Colonic mucosa (tissue), 4 donors: ENCODE measurements at regions not wholly inside any gene's neighbourhood (a gene's known extent, or its start where the extent isn't known, plus 50 kb on each side); places are given as distances from the start of the nearest gene placed in this dataset.

Experiments
- DNase-seq: peaks from one replicate; pipeline ENCODE4 v3.0.0-alpha.2; 2020
- H3K27ac ChIP-seq: fragments of 200-600 bp; one replicate; pipeline ENCODE4 v1.8.0; 2021
- H3K27me3 ChIP-seq: fragments of 200-600 bp; one replicate; pipeline ENCODE4 v1.8.0; 2021
- H3K36me3 ChIP-seq: fragments of 200-600 bp; one replicate; pipeline ENCODE4 v1.8.0; 2021
- H3K4me1 ChIP-seq: fragments of 200-600 bp; one replicate; pipeline ENCODE4 v1.8.0; 2021; ENCODE audit warnings: mild to moderate bottlenecking
- H3K4me3 ChIP-seq: fragments of 200-600 bp; one replicate; pipeline ENCODE4 v1.8.0; 2021
- H3K9ac ChIP-seq, 2 donors: one replicate each; pipeline ENCODE4 v1.7.0; 2013; ENCODE audit warnings: control low read depth in 2 of 2, low read depth in 2 of 2, low read length in 2 of 2
- H3K9me3 ChIP-seq: fragments of 200-600 bp; one replicate; pipeline ENCODE4 v1.8.0; 2021
- CTCF ChIP-seq: fragments of 200-600 bp; IDR thresholded peaks from one replicate; pipeline ENCODE4 v1.8.0; 2022; ENCODE audit warnings: antibody characterized with exemption, mild to moderate bottlenecking
- intact Hi-C: fragments of 100-400 bp; cut with DNase I; formaldehyde crosslinking; loops from one replicate; pipeline ENCODE4 v1.14.1; 2022
- donor health status: healthy.
- donor health status: DM: no; HTN: no; CAD: no.
- donor health status: DM: no; HTN: no; CAD: no.

DNA sequence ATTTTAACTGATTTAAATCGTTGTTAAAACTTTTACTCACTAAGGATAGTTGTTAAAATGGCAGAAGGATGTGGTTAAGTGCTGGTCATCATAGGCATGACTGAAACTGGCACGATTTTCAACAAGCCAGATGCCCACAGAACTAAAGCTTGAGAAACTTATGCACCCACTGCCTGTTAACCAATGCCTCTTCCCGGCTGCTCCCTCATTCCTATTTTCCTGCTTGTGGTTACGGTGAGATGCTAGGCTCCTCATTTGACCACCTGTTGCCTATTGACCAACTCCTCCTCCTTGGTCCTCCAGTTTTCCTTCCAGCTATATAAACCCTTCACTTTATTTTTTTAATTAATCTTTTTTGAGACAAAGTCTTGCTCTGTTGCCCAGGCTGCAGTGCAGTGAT is 238.7 kb downstream of the TFCP2L1 start:
- no peak for DNase-seq
- no peak overlapping the region for H3K9ac ChIP-seq
- H3K36me3 ChIP-seq, result no peaks in the 10 kb centered on the region
- no peak overlapping the region for H3K27ac ChIP-seq
- no peaks in the 10 kb centered on the region for H3K9me3 ChIP-seq
- H3K4me3 ChIP-seq, result no peak overlapping the region
- intact Hi-C loops, result no loop called here
- no peak for TF ChIP-seq CTCF
- H3K27me3 ChIP-seq, result no peaks in the 10 kb centered on the region
- H3K4me1 ChIP-seq, result no peaks in the 10 kb centered on the region

- Histone ChIP-seq H3K27ac (no peak overlapping the region), H3K9ac (no peak overlapping the region), H3K36me3 (no peaks in the 10 kb centered on the region), H3K4me3 (no peak overlapping the region), H3K27me3 (no peaks in the 10 kb centered on the region), H3K9me3 (no peaks in the 10 kb centered on the region), H3K4me1 (no peaks in the 10 kb centered on the region)
- intact Hi-C loops, result no loop called here
- DNase-seq, result no peak
- TF ChIP-seq CTCF, result no peak
These were observed 237.6 kb downstream of the TFCP2L1 start for GRCh38 chr2:121047383-121047782.

DNA sequence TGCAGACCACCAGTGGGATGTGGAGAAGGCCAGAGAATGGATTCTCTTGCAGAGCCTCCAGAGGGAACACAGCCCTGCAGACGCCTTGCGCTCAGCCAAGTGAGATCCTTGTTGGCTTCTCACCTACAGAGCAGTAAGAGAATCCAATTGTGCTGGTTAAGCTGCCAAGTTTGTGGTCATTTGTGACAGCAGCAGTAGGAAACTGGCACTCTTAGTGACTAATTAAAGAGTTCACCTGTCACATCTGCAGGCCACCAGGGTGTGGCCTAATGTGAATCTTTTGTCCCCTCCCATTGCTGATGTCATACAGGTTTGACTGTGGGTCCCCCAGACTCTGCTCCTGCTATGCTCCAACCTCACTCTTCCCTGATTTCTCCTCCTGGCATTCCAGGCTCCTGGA is 235.9 kb downstream of the TFCP2L1 start:
- H3K4me1 ChIP-seq, result no peaks in the 10 kb centered on the region
- H3K27me3 ChIP-seq, result no peaks in the 10 kb centered on the region
- TF ChIP-seq CTCF, result no peak
- H3K36me3 ChIP-seq, result no peaks in the 10 kb centered on the region
- no peak for DNase-seq
- intact Hi-C loops, result no loop called here
- H3K9me3 ChIP-seq, result no peaks in the 10 kb centered on the region
- no peak overlapping the region for H3K27ac ChIP-seq
- H3K9ac ChIP-seq, result no peak overlapping the region
- H3K4me3 ChIP-seq, result no peak overlapping the region

DNA sequence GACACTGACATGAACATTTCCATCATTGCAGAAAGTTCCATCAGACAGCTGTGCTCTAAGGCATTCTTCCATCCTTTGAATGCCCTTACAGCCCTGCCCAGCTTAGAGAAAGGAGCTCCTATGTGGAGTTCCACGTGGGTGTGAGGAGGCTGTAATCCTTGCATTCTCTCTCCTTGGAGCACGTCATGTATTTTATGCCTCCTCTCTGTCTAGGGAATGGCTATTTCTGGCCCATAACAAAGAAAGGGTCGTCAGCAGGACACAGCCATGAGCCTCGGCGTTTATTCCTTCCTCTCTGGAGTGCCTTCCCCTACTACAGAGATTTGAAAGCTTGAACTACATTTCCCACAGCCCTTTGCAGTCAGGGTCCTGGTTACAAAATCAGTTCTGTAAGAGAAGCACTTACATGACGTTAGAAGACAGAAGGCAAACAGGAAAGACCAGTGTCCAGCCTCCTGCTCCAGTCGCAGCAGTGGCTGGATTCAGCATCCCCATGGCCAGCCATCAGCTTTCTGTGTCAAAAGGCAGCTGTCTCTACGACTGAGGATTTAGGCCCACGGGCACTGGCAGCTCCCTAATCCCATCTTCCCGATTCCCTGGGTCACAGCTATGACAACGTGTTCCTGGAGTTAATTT is 234.9 kb downstream of the TFCP2L1 start:
- Histone ChIP-seq H3K4me1 (no peaks in the 10 kb centered on the region), H3K9ac (no peak overlapping the region), H3K27ac (no peak overlapping the region), H3K27me3 (no peaks in the 10 kb centered on the region), H3K36me3 (no peaks in the 10 kb centered on the region), H3K9me3 (no peaks in the 10 kb centered on the region), H3K4me3 (no peak overlapping the region)
- TF ChIP-seq CTCF, result no peak
- DNase-seq, result no peak
- intact Hi-C loops, result no loop called here

DNA sequence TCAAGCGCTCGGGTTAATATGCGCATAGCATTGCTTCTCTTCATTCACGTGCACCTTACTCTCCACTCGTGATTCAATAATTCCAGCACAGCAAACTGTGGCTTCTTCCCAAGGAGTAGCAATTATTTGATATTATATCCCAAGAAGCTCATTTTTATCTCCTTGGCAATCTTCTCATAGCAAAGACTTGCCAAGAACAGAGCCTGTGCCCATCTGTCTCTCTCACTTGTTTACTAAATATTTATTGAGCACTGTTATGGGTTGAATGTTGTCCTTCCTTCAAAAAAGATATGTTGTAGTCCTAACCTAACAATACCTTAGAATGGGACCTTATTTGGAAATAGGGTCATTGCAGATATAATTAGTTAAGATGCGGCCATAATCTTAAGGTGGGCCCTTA is 233.7 kb downstream of the TFCP2L1 start:
- intact Hi-C loops, result no loop called here
- Histone ChIP-seq H3K27ac (no peak overlapping the region), H3K9ac (no peak overlapping the region), H3K36me3 (no peaks in the 10 kb centered on the region), H3K4me1 (no peaks in the 10 kb centered on the region), H3K27me3 (no peaks in the 10 kb centered on the region), H3K4me3 (no peak overlapping the region), H3K9me3 (no peaks in the 10 kb centered on the region)
- TF ChIP-seq CTCF, result no peak
- DNase-seq, result no peak

DNA sequence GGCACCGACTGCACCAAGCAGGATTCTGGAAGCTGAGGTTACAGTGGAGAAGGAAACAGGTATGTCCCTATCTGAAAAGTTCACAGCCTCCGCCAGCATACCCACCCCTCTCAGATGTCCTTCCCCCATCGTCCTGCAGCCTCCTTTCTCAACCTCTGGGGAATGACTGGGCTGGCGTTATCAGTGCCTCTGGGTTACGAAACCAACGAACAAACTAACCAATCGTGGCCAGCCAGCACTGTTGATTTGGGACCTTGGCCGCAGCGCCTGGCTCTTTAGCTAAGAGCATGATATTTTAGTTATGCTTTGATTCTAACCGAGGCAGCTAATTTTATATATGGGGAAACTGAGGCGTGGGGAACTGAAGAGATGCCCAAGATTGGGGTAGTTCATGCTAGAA is 233.0 kb downstream of the TFCP2L1 start:
- no peaks in the 10 kb centered on the region for H3K36me3 ChIP-seq
- no peak for TF ChIP-seq CTCF
- H3K4me3 ChIP-seq, result no peak overlapping the region
- H3K4me1 ChIP-seq, result no peaks in the 10 kb centered on the region
- no peaks in the 10 kb centered on the region for H3K27me3 ChIP-seq
- no peak overlapping the region for H3K9ac ChIP-seq
- H3K9me3 ChIP-seq, result no peaks in the 10 kb centered on the region
- H3K27ac ChIP-seq, result no peak overlapping the region
- no peak for DNase-seq
- intact Hi-C loops, result no loop called here
